ENCODE measurements at regions not wholly inside any gene's neighbourhood (a gene's known extent, or its start where the extent isn't known, plus 50 kb on each side); places are given as distances from the start of the nearest gene placed in this dataset.

DNA sequence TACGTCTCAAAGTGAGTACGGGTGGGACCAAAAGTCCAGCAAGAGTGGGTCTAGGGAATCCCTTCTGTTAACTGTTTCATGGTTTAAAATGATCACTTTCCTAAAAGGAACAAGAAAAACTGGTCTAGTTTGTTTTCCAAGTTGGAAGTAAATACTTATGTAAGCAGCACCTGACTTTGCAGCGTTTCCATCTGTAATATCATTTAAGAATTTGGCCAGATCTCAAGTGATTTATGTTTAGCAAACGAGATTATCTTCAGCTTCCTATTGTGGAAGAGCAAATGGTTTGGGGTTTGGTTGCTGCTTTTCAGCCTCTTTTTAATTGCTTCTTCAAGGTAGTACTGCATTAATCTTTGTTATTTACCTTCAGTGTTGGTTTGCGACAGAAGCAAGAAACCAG is 50.4 kb downstream of the FHIP1A start:
- H2AFZ ChIP-seq (ENCODE audit: low read length): no peak overlapping the region
- no peaks in the 10 kb centered on the region for H3K9me2 ChIP-seq (ENCODE audit: low read depth, low read length)
- H4K20me1 ChIP-seq (ENCODE audit: insufficient read depth, low read length): no peaks in the 10 kb centered on the region
- no peak overlapping the region for H3K9ac ChIP-seq (ENCODE audit: low read length)
- H3K27me3 ChIP-seq (ENCODE audit: insufficient read depth, low read length): no peaks in the 10 kb centered on the region
- H3K4me3 ChIP-seq (ENCODE audit: low read depth, low read length, poor library complexity, severe bottlenecking): no peak overlapping the region
- no peaks in the 10 kb centered on the region for H3F3A ChIP-seq (ENCODE audit: insufficient read depth, low read length)
- H3K27ac ChIP-seq (ENCODE audit: low read depth, low read length, poor library complexity, severe bottlenecking): no peak overlapping the region
- H3K9me3 ChIP-seq (ENCODE audit: low read length): no peaks in the 10 kb centered on the region
- no peaks in the 10 kb centered on the region for H3K36me3 ChIP-seq (ENCODE audit: insufficient read depth, low read length)
- no peaks in the 10 kb centered on the region for H3K4me1 ChIP-seq (ENCODE audit: insufficient read depth, low read length, severe bottlenecking)
- no peak for TF ChIP-seq EZH2 (IDR thresholded peaks at IDR 0.05; ENCODE audit: borderline replicate concordance, low read length)
- TF ChIP-seq, protein P1, sequence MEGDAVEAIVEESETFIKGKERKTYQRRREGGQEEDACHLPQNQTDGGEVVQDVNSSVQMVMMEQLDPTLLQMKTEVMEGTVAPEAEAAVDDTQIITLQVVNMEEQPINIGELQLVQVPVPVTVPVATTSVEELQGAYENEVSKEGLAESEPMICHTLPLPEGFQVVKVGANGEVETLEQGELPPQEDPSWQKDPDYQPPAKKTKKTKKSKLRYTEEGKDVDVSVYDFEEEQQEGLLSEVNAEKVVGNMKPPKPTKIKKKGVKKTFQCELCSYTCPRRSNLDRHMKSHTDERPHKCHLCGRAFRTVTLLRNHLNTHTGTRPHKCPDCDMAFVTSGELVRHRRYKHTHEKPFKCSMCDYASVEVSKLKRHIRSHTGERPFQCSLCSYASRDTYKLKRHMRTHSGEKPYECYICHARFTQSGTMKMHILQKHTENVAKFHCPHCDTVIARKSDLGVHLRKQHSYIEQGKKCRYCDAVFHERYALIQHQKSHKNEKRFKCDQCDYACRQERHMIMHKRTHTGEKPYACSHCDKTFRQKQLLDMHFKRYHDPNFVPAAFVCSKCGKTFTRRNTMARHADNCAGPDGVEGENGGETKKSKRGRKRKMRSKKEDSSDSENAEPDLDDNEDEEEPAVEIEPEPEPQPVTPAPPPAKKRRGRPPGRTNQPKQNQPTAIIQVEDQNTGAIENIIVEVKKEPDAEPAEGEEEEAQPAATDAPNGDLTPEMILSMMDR (IDR thresholded peaks at IDR 0.05; ENCODE audit: low read length): no peak
- H3K4me2 ChIP-seq (ENCODE audit: low read length): no peak overlapping the region
- H3K79me2 ChIP-seq (ENCODE audit: insufficient read depth, low read length): no peaks in the 10 kb centered on the region

DNA sequence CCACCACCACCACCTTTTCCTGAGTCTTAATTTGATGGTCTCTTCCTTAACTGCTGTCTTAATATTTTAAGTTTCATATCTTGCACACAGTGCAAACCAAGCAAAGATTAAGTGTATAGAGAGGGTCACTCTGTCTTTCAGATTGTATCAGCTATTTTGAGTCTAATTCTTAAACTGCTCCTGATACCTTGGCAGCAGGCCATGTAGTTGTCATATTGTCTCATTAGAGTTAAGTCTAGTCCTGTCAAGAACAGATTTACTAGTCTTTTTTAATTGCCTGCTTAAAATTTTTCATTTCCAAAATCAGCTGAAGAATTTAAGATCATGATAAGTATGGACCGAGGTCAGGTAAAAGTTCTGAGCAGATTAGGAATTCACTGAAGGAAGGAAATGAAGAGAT is 51.5 kb downstream of the FHIP1A start:
- Histone ChIP-seq H3K9ac (ENCODE audit: low read length) (no peak overlapping the region), H3K27me3 (ENCODE audit: insufficient read depth, low read length) (no peaks in the 10 kb centered on the region), H3K36me3 (ENCODE audit: insufficient read depth, low read length) (no peaks in the 10 kb centered on the region), H2AFZ (ENCODE audit: low read length) (no peak overlapping the region), H3K27ac (ENCODE audit: low read depth, low read length, poor library complexity, severe bottlenecking) (no peak overlapping the region), H3K9me2 (ENCODE audit: low read depth, low read length) (no peaks in the 10 kb centered on the region), H4K20me1 (ENCODE audit: insufficient read depth, low read length) (no peaks in the 10 kb centered on the region), H3K4me2 (ENCODE audit: low read length) (no peak overlapping the region), H3K79me2 (ENCODE audit: insufficient read depth, low read length) (no peaks in the 10 kb centered on the region), H3K4me1 (ENCODE audit: insufficient read depth, low read length, severe bottlenecking) (no peaks in the 10 kb centered on the region), H3K4me3 (ENCODE audit: low read depth, low read length, poor library complexity, severe bottlenecking) (no peak overlapping the region), H3K9me3 (ENCODE audit: low read length) (no peaks in the 10 kb centered on the region), H3F3A (ENCODE audit: insufficient read depth, low read length) (no peaks in the 10 kb centered on the region)
- TF ChIP-seq, protein P1 (IDR thresholded peaks at IDR 0.05; ENCODE audit: low read length): no peak
- TF ChIP-seq EZH2 (IDR thresholded peaks at IDR 0.05; ENCODE audit: borderline replicate concordance, low read length): no peak

DNA sequence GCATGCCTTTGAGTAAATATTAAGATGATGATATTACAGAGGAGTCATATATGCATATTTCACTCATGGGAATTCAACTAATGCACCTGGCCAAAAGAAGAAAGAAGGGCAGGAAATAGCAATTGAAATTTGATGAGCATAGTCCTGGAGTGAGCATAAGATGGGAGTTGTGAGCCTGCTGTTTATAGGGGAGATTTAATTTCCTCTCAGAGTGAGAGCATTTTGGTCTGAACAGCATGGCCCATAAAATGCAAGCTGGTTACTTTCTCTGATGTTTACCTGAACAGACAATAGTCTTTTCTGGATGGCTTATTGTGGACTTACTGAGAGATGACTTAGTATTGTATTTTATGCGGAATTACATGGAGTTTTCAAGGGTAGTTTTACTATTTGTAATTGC is 53.6 kb downstream of the FHIP1A start:
- TF ChIP-seq, protein P1 (IDR thresholded peaks at IDR 0.05; ENCODE audit: low read length): no peak
- no peak for TF ChIP-seq EZH2 (IDR thresholded peaks at IDR 0.05; ENCODE audit: borderline replicate concordance, low read length)
- Histone ChIP-seq H4K20me1 (ENCODE audit: insufficient read depth, low read length) (no peaks in the 10 kb centered on the region), H3K9ac (ENCODE audit: low read length) (no peak overlapping the region), H3K9me2 (ENCODE audit: low read depth, low read length) (no peaks in the 10 kb centered on the region), H2AFZ (ENCODE audit: low read length) (no peak overlapping the region), H3K4me3 (ENCODE audit: low read depth, low read length, poor library complexity, severe bottlenecking) (no peak overlapping the region), H3K36me3 (ENCODE audit: insufficient read depth, low read length) (no peaks in the 10 kb centered on the region), H3K4me1 (ENCODE audit: insufficient read depth, low read length, severe bottlenecking) (no peaks in the 10 kb centered on the region), H3K4me2 (ENCODE audit: low read length) (no peak overlapping the region), H3K27ac (ENCODE audit: low read depth, low read length, poor library complexity, severe bottlenecking) (no peak overlapping the region), H3F3A (ENCODE audit: insufficient read depth, low read length) (no peaks in the 10 kb centered on the region), H3K79me2 (ENCODE audit: insufficient read depth, low read length) (no peaks in the 10 kb centered on the region), H3K9me3 (ENCODE audit: low read length) (no peaks in the 10 kb centered on the region), H3K27me3 (ENCODE audit: insufficient read depth, low read length) (no peaks in the 10 kb centered on the region)
